HUES64 (cell line): ENCODE measurements at regions not wholly inside any gene's neighbourhood (a gene's known extent, or its start where the extent isn't known, plus 50 kb on each side); places are given as distances from the start of the nearest gene placed in this dataset.

Experiments
- H3K27ac ChIP-seq: 2 replicates; pipeline ENCODE4 v1.7.0; 2013; ENCODE audit warnings: low read depth, low read length, inconsistent platforms
- H3K27me3 ChIP-seq: 2 replicates; pipeline ENCODE4 v1.6.1; 2013; ENCODE audit warnings: mild to moderate bottlenecking, low read length; ENCODE audit not compliant: insufficient read depth
- H3K36me3 ChIP-seq: 2 replicates; pipeline ENCODE4 v1.6.1; 2013; ENCODE audit warnings: mild to moderate bottlenecking, low read length; ENCODE audit not compliant: insufficient read depth
- H3K4me1 ChIP-seq: 2 replicates; pipeline ENCODE4 v1.6.1; 2013; ENCODE audit warnings: mild to moderate bottlenecking, low read length, moderate library complexity; ENCODE audit not compliant: insufficient read depth
- H3K4me3 ChIP-seq: 2 replicates; pipeline ENCODE4 v1.5.1; 2013; ENCODE audit warnings: mild to moderate bottlenecking, low read length, moderate library complexity
- H3K9ac ChIP-seq: 2 replicates; pipeline ENCODE4 v1.6.1; 2013; ENCODE audit warnings: mild to moderate bottlenecking, low read depth, low read length
- H3K9me3 ChIP-seq: 2 replicates; pipeline ENCODE4 v1.6.1; 2013; ENCODE audit warnings: low read depth, low read length; ENCODE audit not compliant: insufficient read depth
- WGBS: fragments of 150-250, 120-280 bp; methylation state at CpG from one replicate; pipeline ENCODE4 v1.1.7; 2013; ENCODE audit warnings: missing lambda C conversion rate; 5-methylcytosine and 5-hydroxymethylcytosine counted together

DNA sequence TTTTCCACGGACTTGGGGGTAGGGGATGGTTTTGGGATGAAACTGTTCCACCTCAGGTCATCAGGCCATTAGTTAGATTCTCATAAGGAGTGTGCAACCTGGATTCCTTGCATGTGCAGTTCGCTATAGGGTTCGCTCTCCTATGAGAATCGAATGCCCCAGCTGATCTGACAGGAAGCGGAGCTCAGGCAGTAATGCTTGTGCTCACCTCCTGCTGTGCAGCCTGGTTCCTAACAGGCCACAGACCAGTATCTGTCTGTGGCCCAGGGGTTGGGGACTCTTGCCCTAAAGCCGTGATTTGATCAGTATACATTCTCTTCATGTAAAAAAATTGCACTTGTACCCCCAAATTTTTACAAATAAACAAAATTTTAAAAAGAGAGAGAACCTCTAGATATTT is 219.4 kb upstream of the CPNE8 start:
- no peaks in the 10 kb centered on the region for H3K36me3 ChIP-seq
- H3K9me3 ChIP-seq, result no peaks in the 10 kb centered on the region
- no peak overlapping the region for H3K9ac ChIP-seq
- no peak overlapping the region for H3K27ac ChIP-seq
- 74% methylated on average over 6 of the region's 6 CpGs for whole genome bisulfite sequencing
- H3K4me1 ChIP-seq, result peaks cover 36% of the 10 kb centered on the region; the same call in 1 of the 2 replicates
- H3K27me3 ChIP-seq, result no peaks in the 10 kb centered on the region
- no peak overlapping the region for H3K4me3 ChIP-seq

DNA sequence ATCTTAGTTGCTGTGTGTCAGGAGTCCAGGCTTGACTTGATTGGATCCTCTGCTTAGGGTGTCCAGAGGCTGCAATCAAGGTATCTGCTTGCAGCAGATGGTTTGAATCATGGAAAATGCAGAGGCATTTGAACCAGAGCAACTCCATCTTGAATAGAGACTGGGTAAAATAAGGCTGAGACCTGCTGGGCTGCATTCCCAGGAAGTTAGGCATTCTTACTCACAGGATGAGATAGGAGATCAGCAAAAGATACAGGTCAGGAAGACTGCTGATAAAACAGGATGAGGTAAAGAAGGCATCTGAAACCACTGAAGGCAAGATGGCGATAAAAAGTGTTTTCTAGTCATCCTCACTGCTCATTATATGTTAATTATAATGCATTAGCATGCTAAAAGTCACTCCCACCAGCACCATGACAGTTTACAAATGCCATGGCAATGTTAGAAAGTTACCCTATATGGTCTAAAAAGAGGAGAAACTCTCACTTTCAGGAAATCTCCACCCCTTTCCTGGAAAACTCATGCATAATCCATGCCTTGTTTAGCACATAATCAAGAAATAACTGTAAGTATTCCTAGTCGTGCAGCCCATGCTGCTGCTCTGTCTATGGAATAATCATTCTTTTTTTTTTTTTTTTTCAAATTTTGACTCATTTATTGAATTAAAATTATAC is 218.3 kb upstream of the CPNE8 start:
- 41% methylated on average over 2 of the region's 2 CpGs for WGBS
- H3K4me1 ChIP-seq, result peaks cover 30% of the 10 kb centered on the region; the same call in 1 of the 2 replicates
- no peak overlapping the region for H3K4me3 ChIP-seq
- H3K36me3 ChIP-seq, result no peaks in the 10 kb centered on the region
- H3K9ac ChIP-seq, result no peak overlapping the region
- no peaks in the 10 kb centered on the region for H3K9me3 ChIP-seq
- peak overlapping the region; percentile 21; the same call in 1 of the 2 replicates for H3K27ac ChIP-seq
- no peaks in the 10 kb centered on the region for H3K27me3 ChIP-seq

GRCh38 chr12:39122562-39123204 is 217.3 kb upstream of the CPNE8 start:
- Histone ChIP-seq H3K4me3 (no peak overlapping the region), H3K27me3 (no peaks in the 10 kb centered on the region), H3K36me3 (no peaks in the 10 kb centered on the region), H3K27ac (peak overlapping the region; percentile 17; the same call in 1 of the 2 replicates), H3K4me1 (peaks cover 29% of the 10 kb centered on the region; the same call in 1 of the 2 replicates), H3K9ac (no peak overlapping the region), H3K9me3 (no peaks in the 10 kb centered on the region)
- WGBS, result 43% methylated on average over 6 of the region's 6 CpGs

DNA sequence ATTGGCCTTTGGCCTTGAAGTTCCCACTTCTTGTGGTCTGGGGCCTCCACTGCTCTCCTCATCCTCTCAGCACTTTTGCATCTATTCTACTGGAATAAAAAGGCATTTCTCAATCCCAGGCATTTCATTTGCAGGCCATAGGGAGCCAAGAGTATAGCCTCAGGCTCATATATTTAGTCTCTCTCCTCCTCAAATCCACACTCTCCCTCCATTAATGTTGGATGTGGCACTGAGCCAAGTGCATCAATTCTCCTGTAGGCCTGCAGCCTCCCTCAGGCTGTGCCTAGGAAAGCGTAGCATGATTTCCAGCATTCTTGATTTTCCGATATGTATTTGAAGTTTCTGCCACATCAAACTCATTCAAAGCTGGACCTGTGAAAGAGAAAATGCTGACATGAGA is 211.5 kb upstream of the CPNE8 start:
- Histone ChIP-seq H3K27me3 (no peaks in the 10 kb centered on the region), H3K36me3 (no peaks in the 10 kb centered on the region), H3K27ac (no peak overlapping the region), H3K9ac (no peak overlapping the region), H3K4me3 (no peak overlapping the region), H3K4me1 (peaks cover 6% of the 10 kb centered on the region), H3K9me3 (no peaks in the 10 kb centered on the region)
- WGBS, result 96% methylated on average over 2 of the region's 2 CpGs

DNA sequence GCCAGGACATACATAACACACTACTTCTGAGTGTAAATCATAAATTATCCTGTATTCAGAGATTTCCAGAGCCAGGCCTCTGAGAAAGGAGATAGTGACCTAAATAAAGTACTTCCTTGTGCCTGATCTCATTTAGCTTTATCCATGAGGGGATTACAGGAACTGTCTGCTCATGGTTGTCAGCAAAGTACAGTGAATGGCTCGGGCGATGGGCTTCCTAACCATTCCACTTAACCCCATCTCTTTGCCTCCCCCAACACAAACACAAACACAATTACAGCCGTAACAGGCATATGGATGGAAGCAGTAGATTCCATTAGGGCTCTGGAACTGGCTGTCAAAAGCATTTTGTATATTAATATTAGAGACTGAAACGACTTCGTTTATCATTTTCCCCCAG is 206.7 kb upstream of the CPNE8 start:
- H3K9ac ChIP-seq, result no peak overlapping the region
- no peak overlapping the region for H3K27ac ChIP-seq
- H3K36me3 ChIP-seq, result no peaks in the 10 kb centered on the region
- WGBS, result 90% methylated on average over 3 of the region's 5 CpGs
- H3K27me3 ChIP-seq, result no peaks in the 10 kb centered on the region
- no peaks in the 10 kb centered on the region for H3K4me1 ChIP-seq
- H3K9me3 ChIP-seq, result no peaks in the 10 kb centered on the region
- H3K4me3 ChIP-seq, result no peak overlapping the region

DNA sequence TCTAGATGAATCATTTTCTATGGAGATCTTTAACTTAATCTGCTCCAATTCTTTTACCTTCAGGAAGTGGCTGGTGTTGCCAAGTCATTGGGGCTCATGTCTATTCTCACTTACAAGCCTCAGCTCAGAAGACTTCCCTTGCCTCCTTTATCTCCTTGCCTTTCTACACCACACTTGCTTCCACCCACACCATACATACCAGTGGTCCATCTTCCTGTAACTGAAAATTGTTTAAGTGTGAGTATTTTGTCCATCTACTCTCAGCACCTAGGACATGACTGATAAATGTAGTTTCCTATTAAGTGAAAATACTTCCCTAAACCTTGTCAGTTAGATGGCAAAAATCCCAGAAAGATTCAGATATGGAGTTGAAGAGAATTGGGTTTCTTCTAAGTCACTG is 199.7 kb upstream of the CPNE8 start:
- Histone ChIP-seq H3K27ac (no peak overlapping the region), H3K9ac (no peak overlapping the region), H3K9me3 (no peaks in the 10 kb centered on the region), H3K4me3 (no peak overlapping the region), H3K4me1 (peaks cover 5% of the 10 kb centered on the region; the same call in 1 of the 2 replicates), H3K27me3 (no peaks in the 10 kb centered on the region), H3K36me3 (no peaks in the 10 kb centered on the region)

DNA sequence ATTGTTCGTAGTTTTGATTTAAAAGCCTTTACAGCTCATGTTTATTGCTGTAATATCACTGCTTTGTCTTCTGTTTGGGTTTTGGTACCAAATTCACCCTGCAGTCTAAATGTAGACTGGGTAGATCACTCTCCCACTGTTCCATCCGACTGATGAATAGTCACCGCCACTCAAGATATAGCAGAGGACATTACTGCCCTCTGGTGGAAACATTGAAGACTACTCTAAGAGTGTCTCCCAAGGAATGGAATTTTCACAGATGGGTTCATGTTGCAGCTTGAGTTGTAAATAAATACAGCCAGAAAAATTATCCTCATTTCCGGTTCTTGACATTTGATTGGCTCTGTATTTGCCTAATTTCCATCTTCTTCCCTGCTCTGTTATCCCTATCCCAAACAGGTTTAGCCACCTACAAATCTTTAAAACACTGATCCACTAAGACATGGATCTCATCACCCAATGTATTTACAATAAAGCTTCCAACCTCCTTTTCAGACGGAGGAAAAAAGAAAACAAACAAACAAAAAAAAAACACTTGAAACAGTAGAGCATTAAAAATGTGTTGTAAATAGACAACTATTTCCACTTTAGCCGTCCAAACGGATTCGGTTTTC is 198.3 kb upstream of the CPNE8 start:
- H3K4me1 ChIP-seq, result peaks cover 5% of the 10 kb centered on the region; the same call in 1 of the 2 replicates
- H3K27ac ChIP-seq, result no peak overlapping the region

GRCh38 chr12:39102474-39103209 is 197.3 kb upstream of the CPNE8 start:
- H3K27me3 ChIP-seq, result no peaks in the 10 kb centered on the region
- peaks cover 5% of the 10 kb centered on the region; the same call in 1 of the 2 replicates for H3K4me1 ChIP-seq
- H3K36me3 ChIP-seq, result no peaks in the 10 kb centered on the region
- H3K27ac ChIP-seq, result no peak overlapping the region
- H3K9me3 ChIP-seq, result no peaks in the 10 kb centered on the region
- 95% methylated on average over 2 of the region's 3 CpGs for WGBS
- no peak overlapping the region for H3K4me3 ChIP-seq
- no peak overlapping the region for H3K9ac ChIP-seq

More for the DNA sequence above, 198.3 kb upstream of the CPNE8 start:
- no peaks in the 10 kb centered on the region for H3K27me3 ChIP-seq
- H3K9me3 ChIP-seq, result no peaks in the 10 kb centered on the region
- H3K9ac ChIP-seq, result no peak overlapping the region
- 42% methylated on average over 5 of the region's 8 CpGs for WGBS
- H3K36me3 ChIP-seq, result no peaks in the 10 kb centered on the region
- no peak overlapping the region for H3K4me3 ChIP-seq

GRCh38 chr12:39095636-39096330 is 190.4 kb upstream of the CPNE8 start:
- Histone ChIP-seq H3K36me3 (no peaks in the 10 kb centered on the region), H3K27ac (no peak overlapping the region)
- 89% methylated on average over 2 of the region's 2 CpGs for WGBS

GRCh38 chr12:39081910-39082309 is 176.5 kb upstream of the CPNE8 start:
- no peaks in the 10 kb centered on the region for H3K27me3 ChIP-seq
- 87% methylated on average over 1 of the region's 1 CpG for WGBS
- H3K4me3 ChIP-seq, result no peak overlapping the region
- H3K27ac ChIP-seq, result no peak overlapping the region
- no peak overlapping the region for H3K9ac ChIP-seq
- H3K4me1 ChIP-seq, result no peaks in the 10 kb centered on the region
- H3K36me3 ChIP-seq, result no peaks in the 10 kb centered on the region
- H3K9me3 ChIP-seq, result no peaks in the 10 kb centered on the region

More at GRCh38 chr12:39095636-39096330, 190.4 kb upstream of the CPNE8 start:
- no peak overlapping the region for H3K9ac ChIP-seq
- H3K4me3 ChIP-seq, result no peak overlapping the region
- H3K4me1 ChIP-seq, result peaks cover 12% of the 10 kb centered on the region
- H3K9me3 ChIP-seq, result no peaks in the 10 kb centered on the region
- H3K27me3 ChIP-seq, result no peaks in the 10 kb centered on the region
